NB4 (cell line): ENCODE measurements at regions not wholly inside any gene's neighbourhood (a gene's known extent, or its start where the extent isn't known, plus 50 kb on each side); places are given as distances from the start of the nearest gene placed in this dataset.

Experiments used
- DNase-seq: peaks from one replicate; pipeline ENCODE4 v3.0.0; 2010; ENCODE audit warnings: low read depth
- H3K4me3 ChIP-seq: one replicate; pipeline ENCODE4 v1.5.1; 2011; ENCODE audit warnings: mild to moderate bottlenecking, low read depth, low read length, moderate library complexity
- MYC ChIP-seq: IDR thresholded peaks from 2 replicates; pipeline ENCODE4 v1.6.1; 2011; ENCODE audit warnings: low read depth, low read length
- POLR2A ChIP-seq: IDR thresholded peaks from 2 replicates; pipeline ENCODE4 v1.6.1; 2011; ENCODE audit warnings: mild to moderate bottlenecking; ENCODE audit not compliant: insufficient read length; ENCODE audit errors: extremely low read depth
- TF ChIP-seq, protein P1 (sequence below): IDR thresholded peaks from 2 replicates; pipeline ENCODE4 v1.6.1; 2011; ENCODE audit warnings: low read depth, low read length
- TF ChIP-seq, protein P2 (sequence below): IDR thresholded peaks from one replicate; pipeline ENCODE4 v1.5.1; 2012; ENCODE audit warnings: low read depth, low read length

DNA sequence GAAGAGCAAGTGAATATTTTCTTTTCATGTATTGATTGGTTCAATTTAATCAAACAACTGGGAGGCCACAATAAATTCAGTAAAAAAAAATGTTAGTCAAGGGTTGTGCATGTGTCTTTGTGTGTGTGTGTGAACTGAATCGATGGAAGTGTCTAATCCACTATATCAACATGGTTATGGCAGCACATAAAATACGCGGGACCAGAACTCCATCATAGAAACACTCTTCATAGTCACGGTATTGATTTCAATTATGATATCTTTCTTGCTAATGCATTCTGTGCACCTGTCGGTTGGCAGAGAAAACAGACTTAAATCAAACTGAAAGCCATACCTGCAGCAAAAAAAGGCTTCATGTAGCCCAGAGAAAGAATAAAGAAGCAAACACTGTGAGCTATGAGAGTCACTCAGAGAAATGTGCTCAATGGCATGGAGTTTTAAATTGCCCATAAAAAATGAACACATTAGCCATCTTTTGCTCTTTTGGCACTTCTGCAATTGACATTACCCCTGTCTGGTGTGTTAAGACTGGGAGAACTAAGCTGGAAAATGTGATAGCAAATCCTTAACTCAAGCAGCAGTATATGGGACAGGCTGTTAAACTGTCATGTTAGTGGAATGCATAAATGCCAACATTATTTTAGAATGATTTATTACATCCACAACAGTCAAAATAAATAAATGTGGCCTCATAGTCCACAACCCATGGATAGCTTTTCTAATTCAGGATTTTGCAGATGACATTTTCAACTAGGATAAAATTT lies 642.4 kb upstream of the C9orf72 start:
- TF ChIP-seq, protein P1, sequence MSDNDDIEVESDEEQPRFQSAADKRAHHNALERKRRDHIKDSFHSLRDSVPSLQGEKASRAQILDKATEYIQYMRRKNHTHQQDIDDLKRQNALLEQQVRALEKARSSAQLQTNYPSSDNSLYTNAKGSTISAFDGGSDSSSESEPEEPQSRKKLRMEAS = no peak
- no peak for TF ChIP-seq POLR2A
- TF ChIP-seq, protein P2, sequence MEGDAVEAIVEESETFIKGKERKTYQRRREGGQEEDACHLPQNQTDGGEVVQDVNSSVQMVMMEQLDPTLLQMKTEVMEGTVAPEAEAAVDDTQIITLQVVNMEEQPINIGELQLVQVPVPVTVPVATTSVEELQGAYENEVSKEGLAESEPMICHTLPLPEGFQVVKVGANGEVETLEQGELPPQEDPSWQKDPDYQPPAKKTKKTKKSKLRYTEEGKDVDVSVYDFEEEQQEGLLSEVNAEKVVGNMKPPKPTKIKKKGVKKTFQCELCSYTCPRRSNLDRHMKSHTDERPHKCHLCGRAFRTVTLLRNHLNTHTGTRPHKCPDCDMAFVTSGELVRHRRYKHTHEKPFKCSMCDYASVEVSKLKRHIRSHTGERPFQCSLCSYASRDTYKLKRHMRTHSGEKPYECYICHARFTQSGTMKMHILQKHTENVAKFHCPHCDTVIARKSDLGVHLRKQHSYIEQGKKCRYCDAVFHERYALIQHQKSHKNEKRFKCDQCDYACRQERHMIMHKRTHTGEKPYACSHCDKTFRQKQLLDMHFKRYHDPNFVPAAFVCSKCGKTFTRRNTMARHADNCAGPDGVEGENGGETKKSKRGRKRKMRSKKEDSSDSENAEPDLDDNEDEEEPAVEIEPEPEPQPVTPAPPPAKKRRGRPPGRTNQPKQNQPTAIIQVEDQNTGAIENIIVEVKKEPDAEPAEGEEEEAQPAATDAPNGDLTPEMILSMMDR = no peak
- TF ChIP-seq MYC = no peak
- no peak for DNase-seq
- H3K4me3 ChIP-seq = no peak overlapping the region

DNA sequence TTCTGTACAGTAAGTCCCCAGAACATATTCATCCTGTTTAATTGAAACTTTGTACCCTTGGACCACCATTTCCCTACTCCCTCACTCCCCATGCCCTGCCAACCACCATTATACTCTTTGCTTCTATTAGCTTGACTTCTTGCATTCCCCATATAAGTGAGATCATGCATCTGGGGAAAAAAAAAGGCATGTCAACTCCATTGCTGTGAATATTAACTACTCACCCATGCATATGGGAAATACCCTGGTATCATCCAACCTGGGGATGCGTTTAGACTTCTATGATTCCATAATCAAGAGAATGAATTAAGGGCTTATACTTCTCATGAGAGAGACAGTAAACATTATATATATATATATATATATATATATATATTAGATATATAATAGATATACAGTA lies 659.4 kb upstream of the C9orf72 start:
- no peak overlapping the region for H3K4me3 ChIP-seq
- TF ChIP-seq, protein P2 = no peak
- TF ChIP-seq POLR2A (no peak), MYC (no peak)
- TF ChIP-seq, protein P1 = no peak
- DNase-seq = no peak

DNA sequence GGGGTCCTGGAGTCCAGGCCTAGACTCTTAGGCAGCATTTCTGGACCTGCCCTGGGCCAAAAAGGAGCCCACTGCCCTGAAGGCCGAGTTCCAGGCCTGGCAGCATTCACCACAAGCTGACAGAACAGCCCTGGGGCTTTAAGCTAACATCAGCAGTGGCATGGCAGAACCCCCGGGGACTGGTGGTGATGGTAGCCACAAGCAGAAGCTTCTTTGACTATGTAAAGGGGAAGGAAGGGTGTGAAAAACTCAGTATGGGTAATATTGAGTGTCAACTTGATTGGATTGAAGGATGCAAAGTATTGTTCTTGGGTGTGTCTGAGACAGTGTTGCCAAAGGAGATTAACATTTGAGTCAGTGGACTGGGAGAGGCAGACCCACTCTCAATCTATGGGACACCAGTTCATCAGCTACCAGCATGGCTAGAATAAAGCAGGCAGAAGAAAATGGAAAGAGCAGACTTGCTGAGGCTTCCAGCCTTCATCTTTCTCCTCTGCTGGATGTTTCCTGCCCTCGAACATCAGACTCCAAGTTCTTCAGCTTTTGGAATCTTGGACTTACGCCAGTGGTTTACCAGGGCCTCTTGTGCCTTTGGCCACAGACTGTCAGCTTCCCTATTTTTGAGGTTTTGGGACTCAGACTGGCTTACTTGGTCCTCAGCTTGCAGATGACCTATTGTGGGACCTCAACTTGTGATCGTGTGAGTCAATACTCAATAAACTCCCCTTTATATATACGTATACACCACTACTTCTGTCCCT lies 661.0 kb upstream of the C9orf72 start:
- no peak overlapping the region for H3K4me3 ChIP-seq
- TF ChIP-seq, protein P1 = no peak
- no peak for TF ChIP-seq POLR2A
- TF ChIP-seq MYC = no peak
- TF ChIP-seq, protein P2 = no peak
- DNase-seq = peak; percentile 22

DNA sequence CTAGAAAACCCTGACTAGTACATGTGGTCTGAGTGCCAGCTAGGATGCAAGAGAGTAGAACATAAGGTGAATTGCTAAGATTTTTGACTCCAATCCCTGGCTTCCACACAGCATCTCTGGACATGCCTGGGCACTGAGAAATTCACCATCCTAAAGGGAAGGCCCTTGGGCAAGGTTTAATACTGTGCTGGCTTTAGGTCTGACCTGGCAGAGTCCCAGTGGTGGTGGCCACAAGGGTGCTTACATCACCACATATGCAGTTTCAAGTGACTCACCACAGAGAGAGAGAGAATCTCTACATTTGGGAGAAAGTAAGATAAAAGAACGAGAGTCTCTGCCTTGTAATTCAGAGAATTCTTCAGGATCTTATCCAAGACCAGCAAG lies 661.6 kb upstream of the C9orf72 start:
- TF ChIP-seq, protein P1 = no peak
- TF ChIP-seq MYC (no peak), POLR2A (no peak)
- TF ChIP-seq, protein P2 = no peak
- H3K4me3 ChIP-seq = no peak overlapping the region
- peak; percentile 17 for DNase-seq

DNA sequence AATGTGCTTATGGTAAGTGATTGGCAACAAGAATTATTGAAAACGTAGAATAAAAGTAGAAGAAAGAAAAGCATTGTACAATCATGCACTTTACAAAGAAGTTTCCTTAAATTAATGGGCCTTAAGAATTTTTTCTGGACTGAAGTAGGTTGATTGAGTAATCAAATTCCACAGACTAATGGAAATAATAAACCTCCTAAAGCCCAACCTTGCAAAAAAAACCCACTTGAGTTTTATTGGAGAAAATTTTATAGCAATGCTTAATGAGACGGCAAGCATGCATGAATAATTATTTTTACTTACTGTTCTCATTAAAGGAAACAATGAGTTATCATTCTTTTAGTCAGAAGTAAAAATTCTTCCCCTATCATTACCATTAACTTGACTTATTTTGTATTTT lies 676.1 kb upstream of the C9orf72 start:
- no peak for TF ChIP-seq MYC
- TF ChIP-seq, protein P2 = no peak
- TF ChIP-seq POLR2A = no peak
- TF ChIP-seq, protein P1 = no peak
- H3K4me3 ChIP-seq = no peak overlapping the region
- no peak for DNase-seq
